Activated naive CD8-positive, alpha-beta T cell treated with anti-CD3 and anti-CD28 coated beads, Interleukin-2, amount 50 U/mL, for 24 hours (primary cell): ENCODE measurements at regions not wholly inside any gene's neighbourhood (a gene's known extent, or its start where the extent isn't known, plus 50 kb on each side); places are given as distances from the start of the nearest gene placed in this dataset.
"Not testable (repeated sequence)": the region's sequence is repeated elsewhere in the genome, so short reads cannot be mapped to it uniquely, and the experiment has no call there.

Experiments
- ATAC-seq: fragments of 150-1000 bp; cut with Tn5 transposase; one replicate; pipeline ENCODE4 v1.10.0; 2021
- DNase-seq: peaks from one replicate; pipeline ENCODE4 v3.0.0; 2021
- H3K27ac Mint-ChIP-seq: one replicate; pipeline ENCODE4 v1.8.0; 2021; ENCODE audit warnings: mild to moderate bottlenecking, mixed read lengths
- H3K27me3 Mint-ChIP-seq: one replicate; pipeline ENCODE4 v1.8.0; 2021; ENCODE audit warnings: mixed read lengths
- H3K36me3 Mint-ChIP-seq: one replicate; pipeline ENCODE4 v1.8.0; 2021; ENCODE audit warnings: low read depth, mixed read lengths
- H3K4me1 Mint-ChIP-seq: one replicate; pipeline ENCODE4 v1.8.0; 2021; ENCODE audit warnings: mixed read lengths
- H3K4me3 Mint-ChIP-seq: one replicate; pipeline ENCODE4 v1.8.0; 2021; ENCODE audit warnings: mild to moderate bottlenecking, moderate library complexity, mixed read lengths
- H3K9me3 Mint-ChIP-seq: one replicate; pipeline ENCODE4 v1.8.0; 2021; ENCODE audit warnings: mixed read lengths

- not testable (repeated sequence) for H3K4me3 Mint-ChIP-seq, H3K4me1 Mint-ChIP-seq, H3K27me3 Mint-ChIP-seq, DNase-seq, H3K36me3 Mint-ChIP-seq, ATAC-seq, H3K27ac Mint-ChIP-seq
- peaks cover 21% of the 10 kb centered on the region for H3K9me3 Mint-ChIP-seq
Measured at GRCh38 chr6:71832110-71832764, 54.1 kb upstream of the RIMS1 start.
